ENCODE measurements at regions not wholly inside any gene's neighbourhood (a gene's known extent, or its start where the extent isn't known, plus 50 kb on each side); places are given as distances from the start of the nearest gene placed in this dataset.

GRCh38 chr14:84453307-84453950 is 1076.5 kb upstream of the FLRT2 start:
- no peak for TF ChIP-seq CTCF (conservative IDR thresholded peaks at IDR 0.05 in 1 of 2, IDR thresholded peaks at IDR 0.05 in 1 of 2; ENCODE audit: extremely low read depth in 1 of 2, insufficient read depth in 1 of 2, low read depth in 1 of 2, low read length in 2 of 2)
- no peak for TF ChIP-seq EZH2 (IDR thresholded peaks at IDR 0.05; ENCODE audit: borderline replicate concordance, low read length)

Data from mammary epithelial cell (primary cell).